GM12878 (cell line): ENCODE measurements at regions not wholly inside any gene's neighbourhood (a gene's known extent, or its start where the extent isn't known, plus 50 kb on each side); places are given as distances from the start of the nearest gene placed in this dataset.

Experiments used
- BCL11A ChIP-seq: IDR thresholded peaks from 2 replicates; pipeline ENCODE4 v1.6.1; 2011; ENCODE audit warnings: low read depth, low read length
- BCL3 ChIP-seq: IDR thresholded peaks from 2 replicates; pipeline ENCODE4 v1.6.1; 2011; ENCODE audit warnings: borderline replicate concordance, low read depth, mild to moderate bottlenecking, moderate library complexity, low read length; ENCODE audit not compliant: insufficient read depth, poor library complexity, severe bottlenecking
- BRCA1 ChIP-seq: IDR thresholded peaks from 2 replicates; pipeline ENCODE4 v1.6.1; 2011; ENCODE audit warnings: low read depth, low read length, improper control_type of control experiment
- CHD2 ChIP-seq: IDR thresholded peaks from 2 replicates; pipeline ENCODE4 v1.6.1; 2011; ENCODE audit warnings: low read depth, low read length, improper control_type of control experiment, borderline replicate concordance
- CREB1 ChIP-seq: IDR thresholded peaks from 2 replicates; pipeline ENCODE4 v1.6.1; 2012; ENCODE audit warnings: low read depth, mild to moderate bottlenecking, inconsistent platforms
- CTCF ChIP-seq, 3 experiments: IDR thresholded peaks in 2 of 3; conservative IDR thresholded peaks in 1 of 3; 2 replicates each; pipeline ENCODE4 v1.5.1; 2011; ENCODE audit warnings: low read depth in 3 of 3, low read length in 3 of 3, mild to moderate bottlenecking in 3 of 3, control low read depth in 2 of 3, moderate library complexity in 2 of 3, inconsistent platforms in 1 of 3, mixed read lengths in 1 of 3; ENCODE audit not compliant: control insufficient read depth in 2 of 3, insufficient read depth in 1 of 3; ENCODE audit errors: extremely low read depth in 1 of 3
- GATAD2B ChIP-seq: fragments of 450-650 bp; conservative IDR thresholded peaks from 2 replicates; pipeline ENCODE4 v1.6.1; 2017; ENCODE audit warnings: low read depth, mild to moderate bottlenecking, moderate library complexity
- HCFC1 ChIP-seq: fragments of 150-350 bp; IDR thresholded peaks from 2 replicates; pipeline ENCODE4 v1.6.1; 2014; ENCODE audit warnings: low read length
- KDM1A ChIP-seq: fragments of 200-600 bp; sonication (generic); IDR thresholded peaks from 2 replicates; pipeline ENCODE4 v1.6.1; 2016; ENCODE audit warnings: borderline replicate concordance
- MTA2 ChIP-seq: fragments of 450-650 bp; IDR thresholded peaks from 2 replicates; pipeline ENCODE4 v1.6.1; 2016; ENCODE audit warnings: low read depth, mild to moderate bottlenecking, moderate library complexity
- NFXL1 ChIP-seq: fragments of 450-650 bp; IDR thresholded peaks from 2 replicates; pipeline ENCODE4 v1.6.1; 2017; ENCODE audit warnings: antibody characterized with exemption, mild to moderate bottlenecking, borderline replicate concordance
- PAX5 ChIP-seq: IDR thresholded peaks from 2 replicates; pipeline ENCODE4 v1.6.1; 2011; ENCODE audit warnings: low read depth, low read length, borderline replicate concordance
- PAX8 ChIP-seq: fragments of 450-650 bp; IDR thresholded peaks from 2 replicates; pipeline ENCODE4 v1.6.1; 2017; ENCODE audit warnings: mild to moderate bottlenecking, moderate library complexity
- POLR2AphosphoS2 ChIP-seq: IDR thresholded peaks from 2 replicates; pipeline ENCODE4 v1.6.1; 2011; ENCODE audit warnings: low read depth, mild to moderate bottlenecking, low read length, improper control_type of control experiment, moderate library complexity
- RCOR1 ChIP-seq: conservative IDR thresholded peaks from 2 replicates; pipeline ENCODE4 v1.6.1; 2012; ENCODE audit warnings: low read depth, low read length, improper control_type of control experiment
- RELB ChIP-seq: fragments of 450-650 bp; IDR thresholded peaks from 2 replicates; pipeline ENCODE4 v1.6.1; 2017; ENCODE audit warnings: low read depth, mild to moderate bottlenecking, moderate library complexity
- SIN3A ChIP-seq: IDR thresholded peaks from 2 replicates; pipeline ENCODE4 v1.6.1; 2012; ENCODE audit warnings: low read depth, low read length, improper control_type of control experiment
- SP1 ChIP-seq: IDR thresholded peaks from one replicate; pipeline ENCODE4 v1.6.1; 2011; ENCODE audit warnings: low read depth, low read length
- SPI1 ChIP-seq: IDR thresholded peaks from 2 replicates; pipeline ENCODE4 v1.6.1; 2011; ENCODE audit warnings: low read depth, mild to moderate bottlenecking, low read length, moderate library complexity, borderline replicate concordance; ENCODE audit not compliant: insufficient read depth
- SREBF2 ChIP-seq: IDR thresholded peaks from 2 replicates; pipeline ENCODE4 v1.6.1; 2012; ENCODE audit warnings: mild to moderate bottlenecking, low read length
- TCF12 ChIP-seq: IDR thresholded peaks from 2 replicates; pipeline ENCODE4 v1.6.1; 2011; ENCODE audit warnings: low read depth, mild to moderate bottlenecking, low read length
- YBX1 ChIP-seq: fragments of 450-650 bp; IDR thresholded peaks from 2 replicates; pipeline ENCODE4 v1.6.1; 2016; ENCODE audit warnings: antibody characterized with exemption
- ZBTB4 ChIP-seq: fragments of 450-650 bp; formaldehyde crosslinking; IDR thresholded peaks from 2 replicates; pipeline ENCODE4 v1.4.0; 2022; ENCODE audit warnings: mild to moderate bottlenecking, moderate library complexity
- ZNF384 ChIP-seq: IDR thresholded peaks from 2 replicates; pipeline ENCODE4 v1.6.1; 2012; ENCODE audit warnings: low read depth, mild to moderate bottlenecking, low read length, improper control_type of control experiment, borderline replicate concordance

GRCh38 chr15:95973566-95974256 is 356.8 kb upstream of the NR2F2 start (continued):
- peak; percentile 91 for TF ChIP-seq RELB
- TF ChIP-seq BCL11A = peak; percentile 84; the same call in 1 of the 2 replicates
- TF ChIP-seq NFXL1 = no peak
- TF ChIP-seq RCOR1 = no peak
- TF ChIP-seq PAX5 = peak; percentile 92
- TF ChIP-seq CREB1 = no peak
- no peak for TF ChIP-seq BRCA1
- peak; percentile 37 for TF ChIP-seq SP1
- no peak for TF ChIP-seq KDM1A
- peak; percentile 74 for TF ChIP-seq BCL3
- TF ChIP-seq YBX1 = no peak
- no peak for TF ChIP-seq PAX8
- TF ChIP-seq ZNF384 = no peak
- TF ChIP-seq ZBTB4 (CRISPR knock-in tag) = no peak
- TF ChIP-seq CHD2 = no peak
- no peak for TF ChIP-seq POLR2AphosphoS2
- TF ChIP-seq TCF12 = 0 out of 2 replicates have a peak, but pooled peaks have one; percentile 50
- no peak for TF ChIP-seq SIN3A
- TF ChIP-seq CTCF (IDR thresholded peaks at IDR 0.05 in 2 of 3, conservative IDR thresholded peaks at IDR 0.05 in 1 of 3; ENCODE audit: control insufficient read depth in 2 of 3, extremely low read depth in 1 of 3, insufficient read depth in 1 of 3, low read depth in 3 of 3, low read length in 3 of 3) = no peak
- no peak for TF ChIP-seq HCFC1
- TF ChIP-seq SPI1 = no peak
- TF ChIP-seq MTA2 = peak; percentile 85
- TF ChIP-seq SREBF2 = no peak
- peak; percentile 73 for TF ChIP-seq GATAD2B
